H1 (cell line): ENCODE measurements at regions not wholly inside any gene's neighbourhood (a gene's known extent, or its start where the extent isn't known, plus 50 kb on each side); places are given as distances from the start of the nearest gene placed in this dataset.

Experiments
- CTCF ChIA-PET: fragments of 300-600 bp; sonication (Branson Sonifier 250); formaldehyde crosslinking; loops from one replicate; lab custom pipeline; 2021; ENCODE audit not compliant: partially characterized antibody; lab: Charles Lee
- POLR2A ChIA-PET: fragments of 300-600 bp; sonication (Branson Sonifier 250); formaldehyde crosslinking; loops from one replicate; lab custom pipeline; 2021; ENCODE audit warnings: inconsistent platforms; ENCODE audit not compliant: partially characterized antibody; lab: Charles Lee
- DNase-seq, 2 experiments: peaks; one replicate each; pipeline versions ENCODE4 v3.0.0 to v3.0.0-alpha.2; 2010 to 2022; ENCODE audit warnings: low spot score in 2 of 2, low read depth in 1 of 2, mixed read lengths in 1 of 2
- FAIRE-seq: peaks from 2 replicates; lab custom pipeline; 2011; peaks lifted over from hg19 to GRCh38; lab: Jason Lieb, UNC
- H2AFZ ChIP-seq: 2 replicates; pipeline ENCODE4 v1.8.1; 2012; ENCODE audit warnings: low read length, inconsistent platforms
- H2AK5ac ChIP-seq: 2 replicates; pipeline ENCODE4 v1.6.1; 2013; ENCODE audit warnings: low read depth, low read length
- H2BK120ac ChIP-seq: replicated peaks from 2 replicates; pipeline ENCODE3; 2013; ENCODE audit warnings: low read depth, low read length, inconsistent platforms
- H2BK12ac ChIP-seq: 2 replicates; pipeline ENCODE4 v1.6.1; 2013; ENCODE audit warnings: low read depth, low read length
- H2BK15ac ChIP-seq: 2 replicates; pipeline ENCODE4 v1.6.1; 2013; ENCODE audit warnings: low read length
- H2BK20ac ChIP-seq: 2 replicates; pipeline ENCODE4 v1.6.1; 2013; ENCODE audit warnings: low read length
- H2BK5ac ChIP-seq: 2 replicates; pipeline ENCODE4 v1.6.1; 2013; ENCODE audit warnings: low read depth, low read length
- H3K14ac ChIP-seq: 2 replicates; pipeline ENCODE4 v1.6.1; 2013; ENCODE audit warnings: inconsistent platforms; ENCODE audit not compliant: insufficient read length
- H3K18ac ChIP-seq: 2 replicates; pipeline ENCODE4 v1.6.1; 2013; ENCODE audit warnings: low read length; ENCODE audit errors: extremely low read depth
- H3K23ac ChIP-seq: 2 replicates; pipeline ENCODE4 v1.6.1; 2013; ENCODE audit warnings: inconsistent platforms; ENCODE audit not compliant: insufficient read length
- H3K23me2 ChIP-seq: 2 replicates; pipeline ENCODE4 v1.6.1; 2013; ENCODE audit warnings: low read depth, low read length
- H3K27ac ChIP-seq: 2 replicates; pipeline ENCODE4 v1.6.1; 2011; ENCODE audit warnings: low read depth, low read length, inconsistent platforms
- H3K27me3 ChIP-seq, 4 experiments: replicated peaks in 1 of 4; 1 replicate in 1 of 4; 2 replicates in 3 of 4; pipeline versions ENCODE4 v1.6.1 to v1.8.1; 2011 to 2013; ENCODE audit warnings: low read length in 3 of 4, mild to moderate bottlenecking in 3 of 4, inconsistent platforms in 2 of 4, mixed read lengths in 2 of 4, moderate library complexity in 1 of 4; ENCODE audit not compliant: control insufficient read depth in 3 of 4, insufficient read depth in 3 of 4; ENCODE audit errors: extremely low read depth in 1 of 4
- H3K36me3 ChIP-seq, 4 experiments: 2 replicates each; pipeline versions ENCODE4 v1.6.1 to v1.8.1; 2011 to 2013; ENCODE audit warnings: mild to moderate bottlenecking in 4 of 4, low read length in 3 of 4, moderate library complexity in 2 of 4, control low read depth in 1 of 4, inconsistent platforms in 1 of 4; ENCODE audit not compliant: insufficient read depth in 4 of 4, control insufficient read depth in 2 of 4
- H3K4ac ChIP-seq: replicated peaks from 2 replicates; pipeline ENCODE3; 2013; ENCODE audit warnings: low read length, low read depth, mixed read lengths, inconsistent platforms; ENCODE audit not compliant: insufficient read length
- H3K4me1 ChIP-seq, 4 experiments: replicated peaks in 1 of 4; 1 replicate in 1 of 4; 2 replicates in 3 of 4; pipeline versions ENCODE4 v1.6.1 to v1.8.1; 2011 to 2013; ENCODE audit warnings: low read length in 3 of 4, inconsistent platforms in 2 of 4, mixed read lengths in 1 of 4; ENCODE audit not compliant: insufficient read depth in 4 of 4, control insufficient read depth in 3 of 4
- H3K4me2 ChIP-seq, 2 experiments: 2 replicates each; pipeline versions ENCODE4 v1.6.1 to v1.8.1; 2011 to 2013; ENCODE audit warnings: low read depth in 2 of 2, low read length in 2 of 2, control low read depth in 1 of 2, inconsistent platforms in 1 of 2, mild to moderate bottlenecking in 1 of 2; ENCODE audit not compliant: insufficient read depth in 1 of 2
- H3K4me3 ChIP-seq, 4 experiments: fragments of 200-600, 300-600 bp in 1 of 4; sonication (generic), shearing (Covaris generic), sonication (Bioruptor Twin) in 1 of 4; 2 replicates each; pipeline versions ENCODE4 v1.5.1 to v1.8.1; 2011 to 2016; ENCODE audit warnings: low read length in 4 of 4, low read depth in 3 of 4, control low read depth in 2 of 4, inconsistent platforms in 2 of 4, mild to moderate bottlenecking in 2 of 4, mixed read lengths in 1 of 4, moderate library complexity in 1 of 4; ENCODE audit not compliant: insufficient read depth in 2 of 4; ENCODE audit errors: extremely low read depth in 1 of 4
- H3K56ac ChIP-seq: replicated peaks from 2 replicates; pipeline ENCODE3; 2013; ENCODE audit warnings: low read depth, mild to moderate bottlenecking, mixed read lengths, low read length, inconsistent platforms; ENCODE audit not compliant: insufficient read length
- H3K79me1 ChIP-seq: 2 replicates; pipeline ENCODE4 v1.6.1; 2013; ENCODE audit warnings: low read depth, low read length, control low read depth
- H3K79me2 ChIP-seq, 2 experiments: 2 replicates each; pipeline versions ENCODE4 v1.6.1 to v1.8.1; 2012 to 2013; ENCODE audit warnings: low read length in 2 of 2, mild to moderate bottlenecking in 2 of 2, inconsistent platforms in 1 of 2; ENCODE audit not compliant: insufficient read depth in 2 of 2, control insufficient read depth in 1 of 2
- H3K9ac ChIP-seq, 4 experiments: replicated peaks in 1 of 4; 1 replicate in 1 of 4; 2 replicates in 3 of 4; pipeline versions ENCODE4 v1.6.1 to v1.8.1; 2011 to 2013; ENCODE audit warnings: low read depth in 3 of 4, low read length in 3 of 4, control low read depth in 2 of 4, mild to moderate bottlenecking in 2 of 4, moderate library complexity in 2 of 4, inconsistent platforms in 1 of 4; ENCODE audit errors: extremely low read depth in 1 of 4
- H3K9me3 ChIP-seq, 2 experiments: 2 replicates each; pipeline versions ENCODE4 v1.6.1 to v1.8.1; 2012 to 2013; ENCODE audit warnings: mild to moderate bottlenecking in 2 of 2, moderate library complexity in 2 of 2, control low read depth in 1 of 2, inconsistent platforms in 1 of 2, low read depth in 1 of 2, low read length in 1 of 2, mixed read lengths in 1 of 2; ENCODE audit not compliant: insufficient read depth in 2 of 2
- H4K20me1 ChIP-seq, 2 experiments: replicated peaks in 1 of 2; 2 replicates each; pipeline versions ENCODE3 to v1.8.1; 2011 to 2013; ENCODE audit warnings: inconsistent platforms in 2 of 2, low read length in 2 of 2, mild to moderate bottlenecking in 1 of 2; ENCODE audit not compliant: insufficient read depth in 2 of 2, control insufficient read depth in 1 of 2
- H4K5ac ChIP-seq: 2 replicates; pipeline ENCODE4 v1.6.1; 2013; ENCODE audit warnings: low read length, low read depth, mixed read lengths, inconsistent platforms; ENCODE audit not compliant: insufficient read length
- H4K8ac ChIP-seq: 2 replicates; pipeline ENCODE4 v1.8.0; 2013; ENCODE audit warnings: mild to moderate bottlenecking, moderate library complexity, low read length, inconsistent platforms; ENCODE audit not compliant: insufficient read depth; ENCODE audit errors: extremely low read depth
- H4K91ac ChIP-seq: replicated peaks from 2 replicates; pipeline ENCODE3; 2013; ENCODE audit warnings: low read length, mixed read lengths, inconsistent platforms; ENCODE audit not compliant: insufficient read length
- CHD2 ChIP-seq: IDR thresholded peaks from 2 replicates; pipeline ENCODE4 v1.6.1; 2012; ENCODE audit warnings: low read length, improper control_type of control experiment
- KDM1A ChIP-seq: fragments of 200-600, 300-600 bp; sonication (generic); IDR thresholded peaks from 2 replicates; pipeline ENCODE4 v1.7.1; 2016; ENCODE audit warnings: mild to moderate bottlenecking, low read length, borderline replicate concordance
- PHF8 ChIP-seq: fragments of 200-600 bp; sonication (generic); conservative IDR thresholded peaks from 2 replicates; pipeline ENCODE4 v1.7.1; 2012; ENCODE audit warnings: low read depth, mild to moderate bottlenecking, inconsistent platforms, low read length, moderate library complexity
- POU5F1 ChIP-seq: IDR thresholded peaks from 2 replicates; pipeline ENCODE4 v1.6.1; 2011; ENCODE audit warnings: low read depth, mild to moderate bottlenecking, low read length, moderate library complexity
- RFX5 ChIP-seq: IDR thresholded peaks from 2 replicates; pipeline ENCODE4 v1.6.1; 2011; ENCODE audit warnings: low read depth, low read length, improper control_type of control experiment, borderline replicate concordance
- SIRT6 ChIP-seq: IDR thresholded peaks from one replicate; pipeline ENCODE4 v1.7.1; 2012; ENCODE audit warnings: low read length, inconsistent platforms
- SIX5 ChIP-seq: IDR thresholded peaks from 2 replicates; pipeline ENCODE4 v1.6.1; 2011; ENCODE audit warnings: mild to moderate bottlenecking, low read depth, low read length
- WGBS, 2 experiments: shearing (Covaris generic) in 1 of 2; methylation state at CpG; one replicate each; pipeline versions ENCODE4 v1.1.6 to v1.1.7; 2013 to 2015; ENCODE audit warnings: low lambda C conversion rate in 2 of 2, mixed read lengths in 2 of 2, inconsistent platforms in 1 of 2, low coverage in 1 of 2, missing lambda C conversion rate in 1 of 2; ENCODE audit not compliant: insufficient replicate concordance in 2 of 2, insufficient coverage in 1 of 2, insufficient read length in 1 of 2; ENCODE audit errors: extremely low coverage in 1 of 2, missing lambda C conversion rate in 1 of 2; 5-methylcytosine and 5-hydroxymethylcytosine counted together

GRCh38 chr5:164959761-164960160, 1454.3 kb downstream of the MAT2B start:
- H2BK120ac ChIP-seq = no peak overlapping the region
- no peaks in the 10 kb centered on the region for H4K20me1 ChIP-seq
- TF ChIP-seq SIRT6 (no peak), RFX5 (no peak), CHD2 (no peak), SIX5 (no peak), PHF8 (no peak), POU5F1 (no peak), KDM1A (no peak)
- H3K4ac ChIP-seq = no peak overlapping the region
- no peak overlapping the region for H3K4me2 ChIP-seq
- no peaks in the 10 kb centered on the region for H3K36me3 ChIP-seq
- no peak overlapping the region for H4K8ac ChIP-seq
- POLR2A ChIA-PET = no interaction called here
- no peak overlapping the region for H4K5ac ChIP-seq
- H3K18ac ChIP-seq = no peak overlapping the region
- H3K56ac ChIP-seq = no peak overlapping the region
- no peaks in the 10 kb centered on the region for H3K23me2 ChIP-seq
- FAIRE-seq (no peak), DNase-seq (no peak)
- no peak overlapping the region; the same call in 1 of the 2 replicates for H2BK12ac ChIP-seq
- H2AFZ ChIP-seq = no peak overlapping the region
- H3K9ac ChIP-seq = no peak overlapping the region
- no peaks in the 10 kb centered on the region for H3K79me2 ChIP-seq
- H3K27ac ChIP-seq = no peak overlapping the region
- no peaks in the 10 kb centered on the region; a peak in 1 of 7 replicates for H3K4me1 ChIP-seq
- no peak overlapping the region for H2BK5ac ChIP-seq
- H3K14ac ChIP-seq = no peak overlapping the region
- no peak overlapping the region for H3K4me3 ChIP-seq
- H3K23ac ChIP-seq = no peak overlapping the region
- no peak overlapping the region for H2BK20ac ChIP-seq
- no peaks in the 10 kb centered on the region for H3K9me3 ChIP-seq
- H4K91ac ChIP-seq = no peak overlapping the region
- 73% methylated on average over 4 of the region's 4 CpGs; no CpG with 5 or more reads in 1 of the 2 experiments for WGBS, 2 experiments
- CTCF ChIA-PET = interaction anchor here (0.6 to 1.5 kb wide), 7 partner anchors 9 to 364 kb away, joined by 3 to 5 read pairs (median 3); no protein-coding TSS in a partner anchor
- H3K27me3 ChIP-seq = no peaks in the 10 kb centered on the region
- H2BK15ac ChIP-seq = no peak overlapping the region
- no peak overlapping the region for H2AK5ac ChIP-seq
- no peaks in the 10 kb centered on the region for H3K79me1 ChIP-seq
